ENCODE measurements at regions not wholly inside any gene's neighbourhood (a gene's known extent, or its start where the extent isn't known, plus 50 kb on each side); places are given as distances from the start of the nearest gene placed in this dataset.

- no peak for TF ChIP-seq CTCF (IDR thresholded peaks at IDR 0.05; ENCODE audit: insufficient read depth, low read depth, low read length, missing control alignments)
- no peak overlapping the region for H3K4me3 ChIP-seq (ENCODE audit: low read depth, low read length)
- DNase-seq (ENCODE audit: low read depth): no peak
Observed at GRCh38 chr17:73896966-73897365, 252.7 kb upstream of the SDK2 start.

- DNase-seq (ENCODE audit: low read depth): no peak
- H3K4me3 ChIP-seq (ENCODE audit: low read depth, low read length): no peak overlapping the region
- TF ChIP-seq CTCF (IDR thresholded peaks at IDR 0.05; ENCODE audit: insufficient read depth, low read depth, low read length, missing control alignments): no peak
Observed at GRCh38 chr17:73899839-73900238, 255.6 kb upstream of the SDK2 start.

- TF ChIP-seq CTCF (IDR thresholded peaks at IDR 0.05; ENCODE audit: insufficient read depth, low read depth, low read length, missing control alignments): no peak
- DNase-seq (ENCODE audit: low read depth): no peak
- no peak overlapping the region for H3K4me3 ChIP-seq (ENCODE audit: low read depth, low read length)
Observed at GRCh38 chr17:73900516-73900915, 256.3 kb upstream of the SDK2 start.

GRCh38 chr17:73901249-73901648 is 257.0 kb upstream of the SDK2 start:
- DNase-seq (ENCODE audit: low read depth): no peak
- no peak overlapping the region for H3K4me3 ChIP-seq (ENCODE audit: low read depth, low read length)
- no peak for TF ChIP-seq CTCF (IDR thresholded peaks at IDR 0.05; ENCODE audit: insufficient read depth, low read depth, low read length, missing control alignments)

- DNase-seq (ENCODE audit: low read depth): no peak
- H3K4me3 ChIP-seq (ENCODE audit: low read depth, low read length): no peak overlapping the region
- TF ChIP-seq CTCF (IDR thresholded peaks at IDR 0.05; ENCODE audit: insufficient read depth, low read depth, low read length, missing control alignments): no peak
Observed at GRCh38 chr17:73901661-73902415, 257.6 kb upstream of the SDK2 start.

GRCh38 chr17:73902416-73903181 is 258.4 kb upstream of the SDK2 start:
- no peak for DNase-seq (ENCODE audit: low read depth)
- no peak overlapping the region for H3K4me3 ChIP-seq (ENCODE audit: low read depth, low read length)
- TF ChIP-seq CTCF (IDR thresholded peaks at IDR 0.05; ENCODE audit: insufficient read depth, low read depth, low read length, missing control alignments): no peak

All from GM12865 (cell line).